CMK (cell line): ENCODE measurements at regions not wholly inside any gene's neighbourhood (a gene's known extent, or its start where the extent isn't known, plus 50 kb on each side); places are given as distances from the start of the nearest gene placed in this dataset.
"Not testable (repeated sequence)": the region's sequence is repeated elsewhere in the genome, so short reads cannot be mapped to it uniquely, and the experiment has no call there.

Experiments used
- DNase-seq: peaks from one replicate; pipeline ENCODE4 v3.0.0-alpha.2; 2010; ENCODE audit warnings: low read depth

- no peak for DNase-seq
Measured at GRCh38 chr4:33649015-33649414, 2595.3 kb downstream of the ARAP2 start.

GRCh38 chr4:33649471-33649870 is 2594.8 kb downstream of the ARAP2 start:
- no peak for DNase-seq

GRCh38 chr4:33650036-33650435 is 2594.3 kb downstream of the ARAP2 start:
- no peak for DNase-seq

- DNase-seq: no peak
Measured at GRCh38 chr4:33658971-33659370, 2585.3 kb downstream of the ARAP2 start.

GRCh38 chr4:33661636-33662035 is 2582.7 kb downstream of the ARAP2 start:
- DNase-seq: no peak

- no peak for DNase-seq
Measured at GRCh38 chr4:33685939-33686338, 2558.4 kb downstream of the ARAP2 start.

GRCh38 chr4:33696041-33696440 is 2548.3 kb downstream of the ARAP2 start:
- no peak for DNase-seq

GRCh38 chr4:33696586-33696985 is 2547.7 kb downstream of the ARAP2 start:
- no peak for DNase-seq

GRCh38 chr4:33709247-33709646 is 2535.1 kb downstream of the ARAP2 start:
- no peak for DNase-seq

GRCh38 chr4:33711826-33712225 is 2532.5 kb downstream of the ARAP2 start:
- DNase-seq: no peak

GRCh38 chr4:33714971-33715370 is 2529.3 kb downstream of the ARAP2 start:
- no peak for DNase-seq

GRCh38 chr4:33715841-33716395 is 2528.4 kb downstream of the ARAP2 start:
- no peak for DNase-seq

- DNase-seq: no peak
Measured at GRCh38 chr4:33722254-33722653, 2522.1 kb downstream of the ARAP2 start.

- DNase-seq: no peak
Measured at GRCh38 chr4:33722800-33723516, 2521.4 kb downstream of the ARAP2 start.

GRCh38 chr4:33724685-33725084 is 2519.6 kb downstream of the ARAP2 start:
- DNase-seq: no peak

- DNase-seq: no peak
Measured at GRCh38 chr4:33725861-33726260, 2518.5 kb downstream of the ARAP2 start.

- no peak for DNase-seq
Measured at GRCh38 chr4:33737726-33738125, 2506.6 kb downstream of the ARAP2 start.

- DNase-seq: no peak
Measured at GRCh38 chr4:33739884-33740632, 2504.3 kb downstream of the ARAP2 start.

GRCh38 chr4:33740871-33741270 is 2503.4 kb downstream of the ARAP2 start:
- DNase-seq: not testable (repeated sequence)

- DNase-seq: no peak
Measured at GRCh38 chr4:33746979-33747378, 2497.3 kb downstream of the ARAP2 start.

- DNase-seq: no peak
Measured at GRCh38 chr4:33751050-33751449, 2493.3 kb downstream of the ARAP2 start.

GRCh38 chr4:33772582-33772981 is 2471.7 kb downstream of the ARAP2 start:
- DNase-seq: no peak
